Activated CD4-positive, alpha-beta T cell treated with anti-CD3 and anti-CD28 coated beads, Interleukin-10, Interleukin-2, amounts not matched to agents 100 ng/mL and 50 ng/mL, durations not matched to agents 16 hours and 8 hours (primary cell): ENCODE measurements at regions not wholly inside any gene's neighbourhood (a gene's known extent, or its start where the extent isn't known, plus 50 kb on each side); places are given as distances from the start of the nearest gene placed in this dataset.

Source experiments
- DNase-seq: peaks from one replicate; pipeline ENCODE4 v3.0.0-alpha.2; 2020

DNA sequence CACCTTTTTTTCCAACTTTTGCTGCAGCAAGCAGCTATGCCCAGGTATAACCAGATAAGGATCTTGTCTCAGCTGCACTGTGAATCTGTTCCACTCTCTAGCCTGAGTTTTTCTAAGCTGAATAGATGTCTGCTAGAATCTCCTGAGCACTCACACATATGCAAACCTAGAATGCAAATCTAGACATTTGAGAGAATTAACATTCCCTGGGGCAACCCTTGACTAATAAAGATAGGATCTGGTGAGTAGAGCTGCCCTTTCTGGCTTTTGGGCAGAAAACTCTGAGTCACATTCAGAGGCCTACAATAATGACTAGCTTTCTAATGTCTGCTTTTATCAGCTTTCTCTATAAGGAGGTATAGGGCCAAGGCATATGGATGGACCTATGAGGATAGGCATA is 61.4 kb upstream of the BARHL2 start:
- DNase-seq = no peak

DNA sequence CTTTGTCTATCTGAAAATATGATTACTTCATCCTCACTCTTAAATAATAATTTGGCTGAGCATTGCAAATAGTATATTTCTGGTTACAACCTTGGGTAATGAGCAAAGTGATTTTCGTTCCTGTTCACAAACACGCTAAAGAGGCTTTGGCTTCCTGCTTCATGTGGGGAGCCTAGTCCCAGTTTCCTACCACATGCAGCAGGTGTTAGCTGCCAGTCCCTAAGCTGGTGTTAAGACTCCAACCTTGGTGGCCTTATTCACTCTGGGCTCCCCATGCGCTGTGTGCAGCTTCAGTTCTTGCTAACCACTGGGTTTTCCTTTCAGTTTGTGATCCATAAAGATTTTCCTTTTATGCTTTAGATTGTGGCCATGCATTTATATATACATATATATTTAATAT is 56.7 kb upstream of the BARHL2 start:
- no peak for DNase-seq

DNA sequence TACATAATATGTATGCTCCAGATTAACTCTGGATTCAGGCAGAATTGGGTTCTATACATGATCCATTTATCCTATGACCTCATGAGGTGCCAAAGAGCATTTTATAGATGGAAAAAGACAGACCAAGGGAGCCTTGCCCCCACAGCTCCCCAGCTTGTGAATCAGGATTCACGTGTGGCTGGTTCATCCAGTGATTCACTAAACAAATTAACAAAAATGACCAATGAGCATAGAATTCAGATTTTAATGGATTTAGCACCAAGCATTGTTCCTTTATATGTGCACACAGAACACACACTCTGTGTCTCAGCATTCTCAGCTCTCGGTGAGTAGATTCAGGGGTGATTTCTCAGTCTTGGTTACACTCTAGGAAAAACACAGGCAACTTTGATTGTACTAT is 51.7 kb upstream of the BARHL2 start:
- DNase-seq = no peak

DNA sequence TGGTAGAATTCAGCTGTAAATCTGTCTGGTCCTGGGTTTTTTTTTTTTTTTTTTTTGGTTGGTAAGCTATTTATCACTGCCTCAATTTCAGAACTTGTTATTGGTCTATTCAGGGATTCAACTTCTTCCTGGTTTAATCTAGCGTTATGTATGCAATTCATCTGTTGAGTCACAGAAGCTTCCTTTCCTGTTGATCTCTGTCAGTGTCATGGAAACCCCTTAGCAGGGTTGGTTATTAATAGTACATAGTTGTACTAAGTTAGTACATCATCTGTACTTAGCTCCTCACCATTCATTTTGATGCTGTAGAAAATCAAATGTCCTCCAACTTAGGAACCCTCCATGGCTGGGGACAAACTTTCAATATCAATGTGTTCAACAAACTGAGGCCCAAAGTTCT is 51.0 kb upstream of the BARHL2 start:
- DNase-seq = no peak
